HG03469 (cell line): ENCODE measurements at regions not wholly inside any gene's neighbourhood (a gene's known extent, or its start where the extent isn't known, plus 50 kb on each side); places are given as distances from the start of the nearest gene placed in this dataset.

Experiments used
- ATAC-seq: cut with Tn5 transposase; IDR thresholded peaks from one replicate; pipeline ENCODE4 v1.9.1; 2021; ENCODE audit warnings: mild to moderate bottlenecking, moderate library complexity, moderate number of reproducible peaks; ENCODE audit not compliant: unreplicated experiment

DNA sequence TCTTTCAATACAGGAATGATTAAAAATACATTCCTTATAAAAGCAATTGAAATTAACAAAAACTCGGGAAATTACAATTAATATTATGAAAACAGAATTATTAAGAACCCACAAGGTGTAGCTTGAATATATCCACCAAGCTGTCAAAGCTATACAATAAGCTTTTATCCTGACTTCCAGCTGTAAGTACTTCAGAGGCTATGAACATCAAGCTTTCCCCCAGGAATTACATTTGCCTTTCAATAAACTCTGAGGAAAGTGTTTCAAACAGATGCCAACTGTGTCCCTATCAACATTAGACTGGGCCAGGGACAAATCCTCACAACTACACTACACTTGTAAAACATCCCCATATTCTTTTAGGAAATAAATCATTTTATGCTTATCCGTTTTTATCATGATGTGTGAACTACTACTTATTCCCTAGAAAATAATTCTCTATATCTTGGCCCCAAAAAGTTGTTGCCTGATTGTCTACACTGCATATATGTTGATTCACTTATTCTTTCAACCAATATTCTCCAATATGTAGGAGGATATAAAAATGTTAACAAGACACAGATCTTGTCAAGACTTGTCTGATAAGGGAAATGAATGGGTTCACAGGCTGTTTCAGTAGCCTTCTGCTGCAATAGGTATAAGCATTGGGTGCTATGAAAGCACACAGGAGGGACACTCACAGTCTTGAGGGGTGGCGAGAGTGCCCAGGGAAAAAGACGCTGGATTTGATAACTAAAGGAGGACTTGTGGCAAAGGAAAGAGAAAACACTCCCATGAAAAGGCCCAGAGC, 494.1 kb downstream of the CENPC start:
- no peak for ATAC-seq

GRCh38 chr4:67049446-67049845, 495.9 kb downstream of the CENPC start:
- ATAC-seq = no peak

GRCh38 chr4:67048530-67048929, 496.8 kb downstream of the CENPC start:
- no peak for ATAC-seq

DNA sequence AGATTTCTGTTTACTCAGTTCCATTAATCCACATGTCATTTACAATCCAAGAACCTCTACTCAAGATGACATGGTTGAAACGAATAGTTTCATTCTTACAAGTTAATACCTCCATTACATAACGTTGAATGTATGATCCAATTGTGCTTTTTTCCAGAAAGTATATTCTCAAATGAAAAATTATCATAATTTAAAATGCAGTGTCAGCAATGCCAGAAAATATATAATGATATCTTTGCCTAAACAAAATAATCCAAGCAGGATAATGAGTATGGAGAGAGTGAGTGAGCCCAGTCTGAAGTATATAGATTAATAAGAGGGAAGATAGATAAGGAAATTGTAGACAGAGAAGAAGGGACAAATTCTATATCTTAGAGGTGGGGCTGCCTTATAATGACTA, 505.0 kb downstream of the CENPC start:
- no peak for ATAC-seq

DNA sequence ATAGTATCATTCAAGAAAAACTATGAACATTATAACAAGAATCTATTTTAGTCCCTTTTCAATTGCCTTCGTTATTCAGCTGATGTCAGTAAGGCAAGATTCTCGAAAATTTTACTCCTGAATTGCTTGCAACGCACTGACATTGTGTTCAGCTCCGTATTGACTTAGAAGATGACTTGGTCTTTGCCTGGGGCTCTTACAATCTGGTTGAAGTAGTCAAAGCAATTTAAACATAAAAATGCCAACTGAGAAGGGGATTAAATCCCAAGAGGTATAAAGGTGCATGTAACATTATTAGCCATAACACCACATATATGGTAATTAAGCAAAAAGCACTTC, 507.1 kb downstream of the CENPC start:
- no peak for ATAC-seq

DNA sequence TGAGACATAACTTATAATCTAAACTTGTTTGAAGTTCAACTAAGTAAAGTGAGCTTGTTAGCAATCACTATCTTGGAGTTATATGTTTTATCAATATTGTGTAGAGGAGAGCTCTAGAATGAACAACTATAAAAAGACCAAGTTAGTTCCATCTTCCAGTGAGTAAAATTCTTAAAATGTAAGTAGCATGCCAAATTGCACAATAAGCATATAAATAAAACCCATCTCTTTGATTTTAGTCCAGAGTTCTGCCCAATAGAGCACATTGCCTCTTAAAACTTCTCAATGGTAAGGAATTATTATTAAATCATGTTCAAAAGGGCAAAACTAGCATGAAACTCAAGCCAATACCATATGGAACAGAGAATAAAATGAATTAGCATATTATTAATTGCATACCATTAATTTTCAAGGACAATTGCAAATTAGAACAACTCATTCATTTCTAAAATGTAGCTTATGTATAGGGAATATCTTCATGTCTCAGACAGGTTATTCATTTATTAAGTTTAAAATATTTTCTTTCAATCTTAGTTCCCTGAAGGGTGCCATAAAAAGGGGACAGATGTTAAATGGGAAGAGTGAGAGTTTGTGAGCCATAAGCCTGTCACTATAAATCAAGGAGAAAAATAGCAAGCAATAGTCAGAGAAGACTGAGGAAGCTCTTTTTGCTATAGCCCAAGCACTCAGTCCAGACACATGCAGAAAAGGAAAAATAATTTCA, 507.6 kb downstream of the CENPC start:
- ATAC-seq = no peak

GRCh38 chr4:67036791-67037190, 508.5 kb downstream of the CENPC start:
- ATAC-seq = no peak

GRCh38 chr4:67035986-67036385, 509.3 kb downstream of the CENPC start:
- no peak for ATAC-seq

DNA sequence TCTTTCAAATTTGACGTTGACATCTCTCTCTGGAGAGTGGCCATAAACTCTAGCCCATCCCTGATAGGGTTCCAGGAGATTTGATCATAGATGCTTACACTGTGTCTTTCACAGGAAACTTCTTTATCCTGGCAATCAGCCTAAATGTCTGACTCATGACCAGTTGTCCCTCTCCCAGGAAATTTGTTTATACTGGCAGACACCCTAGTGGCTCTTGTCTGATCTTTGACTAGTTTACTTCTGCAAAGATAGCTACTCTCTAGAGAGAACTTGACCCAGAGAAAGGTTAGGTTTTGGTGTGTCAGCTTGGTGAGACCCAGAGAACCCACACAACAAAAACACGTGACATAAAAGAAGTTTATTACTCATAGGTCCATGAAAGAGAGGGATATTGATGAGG, 509.8 kb downstream of the CENPC start:
- ATAC-seq = no peak

DNA sequence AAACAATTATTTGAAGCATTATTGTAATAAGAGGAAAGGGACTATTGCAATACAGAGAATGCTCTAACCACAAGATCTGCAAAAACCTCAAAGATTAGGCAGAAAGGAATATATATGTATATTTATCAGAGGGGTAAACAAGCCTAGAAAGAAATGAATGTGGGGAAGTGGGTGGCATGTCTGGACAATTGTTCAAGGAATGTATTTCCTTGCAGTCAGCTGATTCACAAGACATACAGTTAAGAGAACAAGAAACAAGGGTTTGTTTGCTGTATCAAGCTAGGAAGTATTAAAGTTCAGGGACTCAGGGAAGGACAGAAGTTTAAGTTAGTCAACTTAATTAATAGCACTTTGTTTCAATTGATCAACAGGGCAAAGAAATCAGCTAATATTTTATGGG, 514.7 kb downstream of the CENPC start:
- ATAC-seq = no peak

- ATAC-seq = no peak
Observed at GRCh38 chr4:67020438-67020797, 524.9 kb downstream of the CENPC start.

DNA sequence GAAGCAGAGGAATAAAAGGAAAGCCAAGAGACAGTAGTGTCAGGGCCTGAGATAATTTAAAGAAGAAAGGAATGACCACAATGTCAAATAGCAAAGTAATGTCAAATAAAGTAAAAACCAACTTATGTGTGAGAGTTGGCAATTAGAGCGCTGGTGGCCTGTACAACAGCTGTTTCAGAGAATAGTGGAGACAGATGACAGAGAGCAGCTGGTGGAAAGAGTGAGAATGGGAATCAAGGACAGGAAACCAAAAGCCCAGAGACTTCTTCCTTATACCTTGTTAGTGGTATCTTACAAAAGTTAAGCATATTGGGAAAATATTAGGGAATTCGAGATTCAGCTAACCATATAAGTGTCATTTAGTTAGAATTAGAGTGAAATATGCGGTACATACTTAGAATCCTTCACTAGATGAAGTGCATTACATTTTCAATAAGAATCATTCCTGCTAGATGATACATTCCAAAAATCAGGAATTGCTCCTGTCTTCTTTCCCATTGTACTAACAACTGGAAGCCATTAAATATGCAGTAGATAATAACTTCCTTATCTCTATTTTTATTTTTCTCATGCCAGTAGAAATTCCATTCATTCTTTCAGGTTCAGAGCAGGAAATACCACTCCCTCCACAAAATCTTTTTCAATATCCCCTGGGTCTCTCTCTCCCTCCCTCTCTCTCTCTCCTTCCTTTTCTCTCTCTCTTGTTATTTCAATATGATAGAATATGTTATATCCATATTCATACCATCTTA, 525.4 kb downstream of the CENPC start:
- no peak for ATAC-seq

GRCh38 chr4:67014592-67014991, 530.7 kb downstream of the CENPC start:
- no peak for ATAC-seq

DNA sequence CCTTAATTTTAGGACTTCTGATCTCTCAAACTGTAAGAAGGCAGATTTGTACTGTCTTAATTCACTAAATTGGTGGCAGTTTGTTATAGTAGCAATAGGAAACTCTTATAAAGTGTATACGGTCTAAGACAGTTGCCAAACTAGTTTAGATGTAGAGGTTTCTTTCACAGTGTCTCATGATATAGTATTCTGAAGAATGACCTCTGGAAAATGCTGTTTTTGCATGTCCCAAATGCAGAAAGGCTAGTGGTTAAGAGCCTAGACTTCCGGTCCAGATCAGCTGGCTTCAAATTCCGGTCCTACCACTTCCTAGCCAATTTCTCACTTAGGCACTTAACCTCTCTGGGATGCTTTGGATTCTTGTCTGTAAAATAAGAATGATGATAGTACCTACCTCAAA, 538.5 kb downstream of the CENPC start:
- no peak for ATAC-seq

- ATAC-seq = no peak
Observed at GRCh38 chr4:66991521-66991920, 553.8 kb downstream of the CENPC start.

- no peak for ATAC-seq
Observed at GRCh38 chr4:66974665-66975064, 570.6 kb downstream of the CENPC start.

GRCh38 chr4:66972087-66972486, 573.2 kb downstream of the CENPC start:
- ATAC-seq = no peak

GRCh38 chr4:66964467-66964866, 580.8 kb downstream of the CENPC start:
- ATAC-seq = no peak

GRCh38 chr4:66963084-66963483, 582.2 kb downstream of the CENPC start:
- ATAC-seq = no peak

DNA sequence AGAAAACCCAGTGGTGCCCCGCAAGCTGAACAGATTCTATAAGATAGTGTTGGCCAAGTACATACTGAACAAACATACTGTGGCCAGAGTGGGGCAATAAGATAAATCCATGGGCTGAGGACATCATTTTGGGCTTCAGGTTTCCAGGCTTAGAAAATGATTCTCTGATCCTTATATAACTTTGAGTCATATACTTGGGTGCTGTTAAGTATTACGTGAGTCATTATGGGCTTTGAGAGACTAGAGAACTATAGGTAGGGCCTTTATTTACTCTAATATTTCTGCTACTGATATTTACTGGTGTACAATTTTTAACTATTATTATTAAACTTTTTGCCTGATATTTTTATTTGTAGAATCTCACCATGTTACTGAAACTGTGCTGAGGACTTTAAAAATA, 586.1 kb downstream of the CENPC start:
- no peak for ATAC-seq

- ATAC-seq = no peak
Observed at GRCh38 chr4:66956852-66957251, 588.5 kb downstream of the CENPC start.

DNA sequence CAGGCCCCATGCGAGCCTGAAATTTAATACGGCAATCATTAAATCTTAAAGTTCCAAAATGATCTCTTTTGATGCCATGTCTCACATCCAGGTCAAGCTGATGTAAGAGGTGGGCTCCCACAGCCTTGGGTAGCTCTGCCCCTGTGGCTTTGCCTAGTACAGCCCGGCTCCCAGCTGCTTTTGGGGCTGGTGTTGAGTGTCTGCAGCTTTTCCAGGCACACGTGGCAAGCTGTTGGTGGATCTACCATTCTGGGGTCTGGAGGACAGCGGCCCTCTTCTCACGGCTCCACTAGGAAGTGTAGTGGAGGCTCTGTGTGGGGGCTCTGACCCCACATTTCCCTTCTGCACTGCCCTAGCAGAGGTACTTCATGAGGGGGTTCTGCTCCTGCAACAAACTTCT, 588.9 kb downstream of the CENPC start:
- ATAC-seq = no peak
